Skeletal muscle satellite cell (primary cell): ENCODE measurements at regions not wholly inside any gene's neighbourhood (a gene's known extent, or its start where the extent isn't known, plus 50 kb on each side); places are given as distances from the start of the nearest gene placed in this dataset.

Source experiments
- H3K27me3 ChIP-seq: 2 replicates; pipeline ENCODE4 v1.7.0; 2013; ENCODE audit warnings: low read length; ENCODE audit not compliant: control insufficient read depth, insufficient read depth
- H3K36me3 ChIP-seq: 2 replicates; pipeline ENCODE4 v1.7.0; 2013; ENCODE audit warnings: mild to moderate bottlenecking, control low read depth, low read length; ENCODE audit not compliant: insufficient read depth
- H3K4me1 ChIP-seq: 2 replicates; pipeline ENCODE4 v1.7.0; 2013; ENCODE audit warnings: low read length; ENCODE audit not compliant: control insufficient read depth, insufficient read depth
- H3K4me2 ChIP-seq: 2 replicates; pipeline ENCODE4 v1.7.0; 2013; ENCODE audit warnings: mild to moderate bottlenecking, low read length
- H3K4me3 ChIP-seq: 2 replicates; pipeline ENCODE4 v1.7.0; 2013; ENCODE audit warnings: low read length
- H3K9ac ChIP-seq: 2 replicates; pipeline ENCODE4 v1.7.0; 2013; ENCODE audit warnings: mild to moderate bottlenecking, low read depth, low read length, moderate library complexity
- H3K9me3 ChIP-seq: replicated peaks from 2 replicates; pipeline ENCODE4 v1.7.0; 2013; ENCODE audit warnings: mild to moderate bottlenecking, control low read depth, low read length

- no peak overlapping the region for H3K4me2 ChIP-seq
- no peak overlapping the region for H3K4me3 ChIP-seq
- no peak overlapping the region for H3K9ac ChIP-seq
- no peaks in the 10 kb centered on the region for H3K9me3 ChIP-seq
- no peaks in the 10 kb centered on the region for H3K4me1 ChIP-seq
- H3K36me3 ChIP-seq: peaks cover 33% of the 10 kb centered on the region
- H3K27me3 ChIP-seq: no peaks in the 10 kb centered on the region
Measured at GRCh38 chr3:44030285-44030684, 211.4 kb upstream of the TOPAZ1 start.

DNA sequence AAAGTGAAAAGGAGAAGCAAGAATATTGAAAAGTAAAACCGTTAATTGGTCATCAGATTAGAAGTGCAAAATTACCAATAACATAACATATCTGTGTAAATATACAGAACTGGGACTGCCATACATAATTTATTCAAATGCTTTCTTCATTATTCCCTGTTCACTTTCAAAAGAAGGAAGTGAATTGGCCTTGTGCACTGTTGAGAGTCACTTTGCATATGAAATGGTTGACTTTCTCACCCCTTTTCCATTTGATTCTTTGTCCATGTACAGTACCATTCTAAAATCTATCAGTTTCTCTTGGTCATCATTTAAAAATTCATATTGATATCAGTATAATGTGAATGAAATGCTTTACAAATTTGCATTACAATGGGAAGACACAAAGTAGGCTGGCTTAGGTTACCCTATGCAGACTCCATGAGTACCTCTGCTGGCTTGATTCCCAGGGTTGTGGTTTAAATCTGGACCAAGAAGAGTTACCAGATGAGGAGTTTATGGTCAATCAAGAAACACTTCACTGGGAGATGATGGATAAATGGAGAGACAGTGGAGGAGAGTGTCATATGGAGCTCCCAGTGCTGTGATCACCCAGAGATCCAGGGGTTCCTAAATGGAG lies 210.9 kb upstream of the TOPAZ1 start:
- Histone ChIP-seq H3K9me3 (no peaks in the 10 kb centered on the region), H3K4me1 (no peaks in the 10 kb centered on the region), H3K4me3 (no peak overlapping the region), H3K4me2 (no peak overlapping the region), H3K9ac (no peak overlapping the region), H3K36me3 (peaks cover 33% of the 10 kb centered on the region), H3K27me3 (no peaks in the 10 kb centered on the region)

DNA sequence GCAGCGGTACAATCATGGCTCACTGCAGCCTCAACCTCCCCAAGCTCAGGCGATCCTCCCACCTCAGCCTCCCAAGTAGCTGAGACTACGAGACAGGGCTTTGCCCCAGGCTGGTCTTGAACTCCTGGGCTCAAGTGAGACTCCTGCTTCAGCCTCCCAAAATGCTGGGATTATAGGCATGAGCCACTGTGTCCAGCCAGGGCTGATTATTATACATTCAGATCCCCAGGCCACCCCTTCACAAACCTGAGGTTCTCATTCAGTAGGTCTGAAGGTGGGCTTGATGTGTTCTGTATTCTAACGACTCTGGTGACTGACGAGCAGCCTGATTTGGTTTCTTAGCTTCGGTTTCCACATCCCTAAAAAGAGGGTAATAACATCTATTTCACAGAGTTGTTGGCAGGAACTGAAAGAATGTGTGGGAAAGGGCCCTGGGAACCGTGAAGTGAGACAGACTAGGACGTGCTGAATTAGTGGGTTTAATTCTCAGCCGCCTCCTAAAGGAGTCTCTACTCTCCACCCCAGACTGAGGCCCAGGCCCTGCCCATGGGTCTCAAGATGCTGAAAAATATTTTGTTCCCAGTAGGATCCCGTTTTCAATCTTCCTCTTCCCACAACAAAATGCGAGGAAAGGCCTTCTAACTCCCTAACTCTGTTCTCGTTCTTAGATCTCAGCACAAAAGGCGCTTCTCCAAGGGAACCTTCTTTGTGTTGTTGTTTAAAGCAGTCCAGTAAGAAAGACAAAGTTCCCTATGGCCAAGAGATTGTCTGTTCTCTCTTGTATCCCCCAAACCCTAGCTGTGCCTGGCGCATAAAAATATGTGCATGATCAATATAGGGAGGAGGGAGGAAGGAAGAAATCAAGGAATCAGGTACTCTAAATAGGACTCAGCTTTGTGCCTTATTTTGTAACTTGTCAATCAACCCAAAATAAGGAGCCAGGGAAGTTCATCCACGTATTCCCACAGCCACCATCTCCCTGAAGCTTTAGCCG lies 210.0 kb upstream of the TOPAZ1 start:
- Histone ChIP-seq H3K9ac (no peak overlapping the region), H3K4me2 (no peak overlapping the region), H3K36me3 (peaks cover 34% of the 10 kb centered on the region), H3K4me3 (no peak overlapping the region), H3K9me3 (no peaks in the 10 kb centered on the region), H3K4me1 (no peaks in the 10 kb centered on the region), H3K27me3 (no peaks in the 10 kb centered on the region)

- H3K4me1 ChIP-seq: no peaks in the 10 kb centered on the region
- no peak overlapping the region for H3K4me2 ChIP-seq
- H3K9ac ChIP-seq: no peak overlapping the region
- peaks cover 37% of the 10 kb centered on the region for H3K36me3 ChIP-seq
- no peak overlapping the region for H3K4me3 ChIP-seq
- no peaks in the 10 kb centered on the region for H3K9me3 ChIP-seq
- H3K27me3 ChIP-seq: no peaks in the 10 kb centered on the region
Measured at GRCh38 chr3:44032487-44032886, 209.2 kb upstream of the TOPAZ1 start.

GRCh38 chr3:44033123-44033522 lies 208.6 kb upstream of the TOPAZ1 start:
- Histone ChIP-seq H3K4me2 (no peak overlapping the region), H3K4me3 (no peak overlapping the region), H3K36me3 (peaks cover 37% of the 10 kb centered on the region), H3K4me1 (no peaks in the 10 kb centered on the region), H3K27me3 (no peaks in the 10 kb centered on the region), H3K9ac (no peak overlapping the region), H3K9me3 (no peaks in the 10 kb centered on the region)

GRCh38 chr3:44036850-44037249 lies 204.8 kb upstream of the TOPAZ1 start:
- no peaks in the 10 kb centered on the region for H3K9me3 ChIP-seq
- H3K4me1 ChIP-seq: no peaks in the 10 kb centered on the region
- no peak overlapping the region for H3K4me2 ChIP-seq
- no peak overlapping the region for H3K9ac ChIP-seq
- no peaks in the 10 kb centered on the region for H3K27me3 ChIP-seq
- no peak overlapping the region for H3K4me3 ChIP-seq
- H3K36me3 ChIP-seq: peaks cover 19% of the 10 kb centered on the region

DNA sequence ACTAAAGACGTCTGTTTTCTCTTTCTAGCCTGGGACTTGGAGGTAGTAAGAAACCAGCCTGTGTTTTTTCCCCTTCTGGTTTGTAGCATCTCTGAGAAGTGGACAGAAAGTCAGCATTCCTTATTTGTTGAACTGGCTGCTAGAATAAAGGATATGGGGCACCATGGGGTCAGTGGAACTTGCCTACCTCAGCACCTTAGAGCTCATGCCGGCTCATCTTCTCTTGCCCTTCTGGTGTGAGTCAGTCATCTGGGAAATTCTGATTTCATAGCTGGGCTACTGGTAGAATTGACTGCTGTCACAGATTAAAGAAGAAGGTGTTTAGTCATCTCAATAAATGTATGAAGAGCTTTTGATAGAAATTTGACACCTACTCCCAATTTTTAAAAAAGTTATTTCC lies 202.7 kb upstream of the TOPAZ1 start:
- no peaks in the 10 kb centered on the region for H3K4me1 ChIP-seq
- H3K36me3 ChIP-seq: peaks cover 27% of the 10 kb centered on the region
- no peak overlapping the region for H3K4me3 ChIP-seq
- no peak overlapping the region for H3K4me2 ChIP-seq
- H3K9ac ChIP-seq: no peak overlapping the region
- H3K27me3 ChIP-seq: no peaks in the 10 kb centered on the region
- no peaks in the 10 kb centered on the region for H3K9me3 ChIP-seq

DNA sequence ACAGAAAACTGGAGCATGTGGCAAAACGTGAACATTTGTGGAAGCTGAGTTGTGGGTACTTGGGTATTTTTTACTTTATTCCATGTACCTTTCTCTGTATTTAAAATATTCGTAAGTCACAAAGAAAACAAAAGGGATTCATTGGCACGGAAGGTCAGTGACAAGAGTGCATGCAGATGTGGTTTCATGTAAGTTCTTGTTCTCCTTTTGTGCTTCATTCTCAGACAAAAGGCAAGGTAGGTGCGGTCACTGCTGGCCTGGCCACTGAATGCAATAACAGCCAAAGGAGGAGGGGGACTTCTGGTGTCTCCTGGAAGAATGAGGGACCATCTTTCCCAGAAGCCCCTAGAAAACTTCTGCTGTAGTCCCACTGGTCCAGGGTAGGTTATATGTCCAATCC lies 200.0 kb upstream of the TOPAZ1 start:
- Histone ChIP-seq H3K4me1 (peaks cover 13% of the 10 kb centered on the region), H3K4me3 (no peak overlapping the region), H3K9me3 (no peaks in the 10 kb centered on the region), H3K36me3 (peaks cover 22% of the 10 kb centered on the region), H3K4me2 (no peak overlapping the region), H3K27me3 (no peaks in the 10 kb centered on the region), H3K9ac (no peak overlapping the region)

GRCh38 chr3:44042772-44043171 lies 198.9 kb upstream of the TOPAZ1 start:
- Histone ChIP-seq H3K9me3 (no peaks in the 10 kb centered on the region), H3K27me3 (no peaks in the 10 kb centered on the region), H3K9ac (no peak overlapping the region), H3K36me3 (peaks cover 12% of the 10 kb centered on the region), H3K4me1 (peaks cover 13% of the 10 kb centered on the region), H3K4me2 (no peak overlapping the region), H3K4me3 (no peak overlapping the region)

GRCh38 chr3:44045476-44046275 lies 196.0 kb upstream of the TOPAZ1 start:
- peaks cover 17% of the 10 kb centered on the region for H3K4me1 ChIP-seq
- H3K4me3 ChIP-seq: no peak overlapping the region
- peaks cover 16% of the 10 kb centered on the region for H3K36me3 ChIP-seq
- no peaks in the 10 kb centered on the region for H3K9me3 ChIP-seq
- H3K27me3 ChIP-seq: no peaks in the 10 kb centered on the region
- H3K9ac ChIP-seq: no peak overlapping the region
- no peak overlapping the region for H3K4me2 ChIP-seq

DNA sequence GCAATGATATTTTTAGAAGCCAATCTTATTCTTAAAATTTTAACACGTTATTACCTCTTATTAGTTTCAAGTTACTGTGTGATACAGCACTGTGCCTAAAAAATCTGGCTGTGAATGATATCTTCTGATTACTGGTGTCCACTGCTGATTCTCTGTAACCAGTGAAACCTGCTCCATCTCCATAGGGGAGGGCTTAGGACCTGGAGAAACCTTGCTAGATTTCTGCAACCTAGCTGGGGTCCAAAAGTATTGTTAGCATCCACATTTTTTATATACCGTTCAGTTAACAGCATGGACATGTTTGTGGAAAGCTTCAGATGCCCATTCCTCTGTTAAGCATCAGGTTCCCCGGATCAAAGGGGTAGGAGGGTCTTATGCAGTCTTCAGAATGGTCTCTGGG lies 193.9 kb upstream of the TOPAZ1 start:
- peaks cover 17% of the 10 kb centered on the region for H3K4me1 ChIP-seq
- no peaks in the 10 kb centered on the region for H3K27me3 ChIP-seq
- peaks cover 23% of the 10 kb centered on the region for H3K36me3 ChIP-seq
- H3K4me3 ChIP-seq: no peak overlapping the region
- no peaks in the 10 kb centered on the region for H3K9me3 ChIP-seq
- H3K4me2 ChIP-seq: no peak overlapping the region
- no peak overlapping the region for H3K9ac ChIP-seq
